Spleen (tissue), 7 donors: ENCODE measurements at regions not wholly inside any gene's neighbourhood (a gene's known extent, or its start where the extent isn't known, plus 50 kb on each side); places are given as distances from the start of the nearest gene placed in this dataset.

Source experiments
- CTCF ChIP-seq, 11 experiments: fragments of 200-600 bp in 7 of 11; fragments of 450-650 bp in 4 of 11; sonication (generic) in 4 of 11; IDR thresholded peaks in 8 of 11; conservative IDR thresholded peaks in 3 of 11; 1 replicate in 7 of 11; 2 replicates in 4 of 11; pipeline versions ENCODE4 v1.4.0 to v1.8.0; 2016 to 2021; ENCODE audit warnings: antibody characterized with exemption in 11 of 11, inconsistent platforms in 4 of 11, mild to moderate bottlenecking in 1 of 11
- POLR2A ChIP-seq, 3 donors: fragments of 450-650 bp; IDR thresholded peaks; one replicate each; pipeline ENCODE4 v1.5.1; 2017; ENCODE audit warnings: antibody characterized with exemption in 3 of 3, mild to moderate bottlenecking in 1 of 3
- POLR2AphosphoS5 ChIP-seq, 3 donors: sonication (generic); formaldehyde crosslinking; IDR thresholded peaks; one replicate each; pipeline ENCODE4 v1.5.1; 2017; ENCODE audit warnings: antibody characterized with exemption in 3 of 3
- donor health status: DM: no; HTN: no; CAD: no; lungs with moderate emphysema.
- donor health status: DM: no; HTN: no; CAD: no.
- donor health status: DM: no; HTN: no; CAD: no.

- TF ChIP-seq CTCF (IDR thresholded peaks at IDR 0.05 in 8 of 11, conservative IDR thresholded peaks at IDR 0.05 in 3 of 11): no peak
- TF ChIP-seq POLR2A (IDR thresholded peaks at IDR 0.05): no peak
- TF ChIP-seq POLR2AphosphoS5 (IDR thresholded peaks at IDR 0.05): no peak
Measured at GRCh38 chr16:85330006-85330693, 217.9 kb upstream of the CIBAR2 start.
